Prostate gland (tissue), 2 donors: ENCODE measurements at regions not wholly inside any gene's neighbourhood (a gene's known extent, or its start where the extent isn't known, plus 50 kb on each side); places are given as distances from the start of the nearest gene placed in this dataset.

Experiments
- CTCF ChIP-seq, 4 experiments: fragments of 200-600 bp in 2 of 4; fragments of 450-650 bp in 2 of 4; sonication (generic) in 2 of 4; IDR thresholded peaks; 1 replicate in 3 of 4; 2 replicates in 1 of 4; pipeline ENCODE4 v1.5.1; 2016 to 2019; ENCODE audit warnings: antibody characterized with exemption in 4 of 4, mild to moderate bottlenecking in 2 of 4, moderate library complexity in 2 of 4
- POLR2A ChIP-seq: fragments of 450-650 bp; IDR thresholded peaks from one replicate; pipeline ENCODE4 v1.6.1; 2016; ENCODE audit warnings: antibody characterized with exemption, mild to moderate bottlenecking
- POLR2AphosphoS5 ChIP-seq: sonication (generic); formaldehyde crosslinking; IDR thresholded peaks from one replicate; pipeline ENCODE4 v1.6.1; 2017; ENCODE audit warnings: antibody characterized with exemption

- TF ChIP-seq CTCF (IDR thresholded peaks at IDR 0.05) (no peak), POLR2A (no peak), POLR2AphosphoS5 (no peak)
Observed at GRCh38 chr13:99698816-99699099, 197.5 kb downstream of the TM9SF2 start.
